A549 (cell line): ENCODE measurements at regions not wholly inside any gene's neighbourhood (a gene's known extent, or its start where the extent isn't known, plus 50 kb on each side); places are given as distances from the start of the nearest gene placed in this dataset.

Experiments used
- ATAC-seq, 2 experiments: fragments of 200-7000 bp in 1 of 2; fragments of >200 bp in 1 of 2; cut with Nextera tagmentation in 1 of 2; cut with Tn5 transposase in 1 of 2; 3 replicates each; pipeline versions ENCODE4 v1.8.0 to v1.9.1; 2018 to 2020; ENCODE audit warnings: mild to moderate bottlenecking in 1 of 2, moderate library complexity in 1 of 2
- CTCF ChIA-PET: fragments of 300-600 bp; sonication (Branson Sonifier 250); formaldehyde crosslinking; extraction: SDS; loops from one replicate; lab custom pipeline; 2021; ENCODE audit warnings: antibody characterized with exemption, inconsistent platforms; lab: Yijun Ruan, JAX
- POLR2A ChIA-PET: fragments of 350-600 bp; formaldehyde crosslinking; extraction: SDS; loops from one replicate; lab custom pipeline; 2021; ENCODE audit warnings: antibody characterized with exemption, inconsistent platforms; lab: Yijun Ruan, JAX
- DNase-seq, 2 experiments: peaks; one replicate each; pipeline versions ENCODE4 v3.0.0 to v3.0.0-alpha.2; 2011 to 2016; ENCODE audit warnings: low read depth in 1 of 2, low spot score in 1 of 2
- FAIRE-seq: peaks from 2 replicates; lab custom pipeline; 2011; peaks lifted over from hg19 to GRCh38; lab: Jason Lieb, UNC
- H3K27ac ChIP-seq, 2 experiments: fragments of >200 bp; sonication (Bioruptor Twin); formaldehyde crosslinking; 3 replicates each; pipeline ENCODE4 v1.5.1; 2016 to 2017
- H3K4me1 ChIP-seq: fragments of >200 bp; sonication (Bioruptor Twin); formaldehyde crosslinking; 3 replicates; pipeline ENCODE4 v1.6.1; 2016
- H3K4me2 ChIP-seq: fragments of >200 bp; sonication (Bioruptor Twin); formaldehyde crosslinking; 3 replicates; pipeline ENCODE4 v1.6.1; 2016
- H3K4me3 ChIP-seq: fragments of >200 bp; sonication (Bioruptor Twin); formaldehyde crosslinking; 3 replicates; pipeline ENCODE4 v1.5.1; 2016
- H3K9me3 ChIP-seq: fragments of >200 bp; sonication (Bioruptor Twin); formaldehyde crosslinking; 3 replicates; pipeline ENCODE4 v1.6.1; 2016
- BHLHE40 ChIP-seq: IDR thresholded peaks from 2 replicates; pipeline ENCODE4 v1.6.1; 2012; ENCODE audit warnings: low read depth, low read length, inconsistent platforms
- CBX2 ChIP-seq: fragments of 200-600 bp; sonication (generic); IDR thresholded peaks from 2 replicates; pipeline ENCODE4 v1.6.1; 2016; ENCODE audit warnings: low read depth, mild to moderate bottlenecking, borderline replicate concordance
- CEBPB ChIP-seq, 2 experiments: fragments of >200 bp in 1 of 2; sonication (Bioruptor Twin) in 1 of 2; formaldehyde crosslinking in 1 of 2; IDR thresholded peaks; 2 replicates each; pipeline ENCODE4 v1.6.1; 2012 to 2016
- CHD2 ChIP-seq: fragments of 150-350 bp; IDR thresholded peaks from 2 replicates; pipeline ENCODE4 v1.6.1; 2014; ENCODE audit warnings: low read length; ENCODE audit not compliant: partially characterized antibody
- EHMT2 ChIP-seq: fragments of 200-600 bp; sonication (generic); IDR thresholded peaks from 2 replicates; pipeline ENCODE4 v1.6.1; 2016; ENCODE audit warnings: antibody characterized with exemption, low read depth, mild to moderate bottlenecking, moderate library complexity
- EP300 ChIP-seq, 2 experiments: fragments of >200 bp; sonication (Bioruptor Twin); formaldehyde crosslinking; IDR thresholded peaks; 2 replicates in 1 of 2; 3 replicates in 1 of 2; pipeline ENCODE4 v1.6.1; 2016 to 2017
- FOXS1 ChIP-seq: fragments of 250-450 bp; sonication (Bioruptor Pico); IDR thresholded peaks from 2 replicates; pipeline ENCODE4 v1.5.0; 2020; ENCODE audit warnings: mild to moderate bottlenecking, moderate library complexity
- HES2 ChIP-seq: fragments of >200 bp; sonication (Bioruptor Twin); formaldehyde crosslinking; IDR thresholded peaks from 2 replicates; pipeline ENCODE4 v1.6.1; 2016
- HEYL ChIP-seq: fragments of 250-450 bp; sonication (Bioruptor Pico); IDR thresholded peaks from 2 replicates; pipeline ENCODE4 v1.8.0; 2021; ENCODE audit warnings: mild to moderate bottlenecking, moderate library complexity
- JUNB ChIP-seq: fragments of >200 bp; sonication (Bioruptor Twin); formaldehyde crosslinking; IDR thresholded peaks from 2 replicates; pipeline ENCODE4 v1.6.1; 2016
- KDM1A ChIP-seq: fragments of 200-600 bp; sonication (generic); IDR thresholded peaks from 2 replicates; pipeline ENCODE4 v1.6.1; 2016; ENCODE audit warnings: low read depth, mild to moderate bottlenecking
- KDM5A ChIP-seq: fragments of 200-600 bp; sonication (generic); IDR thresholded peaks from 2 replicates; pipeline ENCODE4 v1.6.1; 2016; ENCODE audit warnings: antibody characterized with exemption, mild to moderate bottlenecking
- MAFK ChIP-seq: fragments of 450-650 bp; IDR thresholded peaks from 2 replicates; pipeline ENCODE4 v1.6.1; 2014; ENCODE audit not compliant: partially characterized antibody
- MAX ChIP-seq: IDR thresholded peaks from 2 replicates; pipeline ENCODE4 v1.6.1; 2012
- NFE2L2 ChIP-seq: fragments of 150-350 bp; conservative IDR thresholded peaks from 2 replicates; pipeline ENCODE4 v1.6.1; 2014; ENCODE audit warnings: low read length
- NR3C1 ChIP-seq: fragments of >200 bp; sonication (Bioruptor Twin); formaldehyde crosslinking; IDR thresholded peaks from 3 replicates; pipeline ENCODE4 v1.6.1; 2017
- PBX3 ChIP-seq: IDR thresholded peaks from 2 replicates; pipeline ENCODE4 v1.6.1; 2012
- PHF8 ChIP-seq: fragments of 200-600 bp; sonication (generic); IDR thresholded peaks from 2 replicates; pipeline ENCODE4 v1.6.1; 2016; ENCODE audit warnings: low read depth, mild to moderate bottlenecking, antibody characterized with exemption, moderate library complexity, borderline replicate concordance
- POLR2AphosphoS2 ChIP-seq: conservative IDR thresholded peaks from 2 replicates; pipeline ENCODE4 v1.6.1; 2012; ENCODE audit warnings: low read length, improper control_type of control experiment, inconsistent platforms
- RARB ChIP-seq: fragments of 250-450 bp; sonication (Bioruptor Pico); IDR thresholded peaks from 2 replicates; pipeline ENCODE4 v1.8.0; 2021; ENCODE audit warnings: mild to moderate bottlenecking, moderate library complexity
- RFX5 ChIP-seq: fragments of 450-650 bp; IDR thresholded peaks from 2 replicates; pipeline ENCODE4 v1.7.1; 2014; ENCODE audit warnings: antibody characterized with exemption, mild to moderate bottlenecking, moderate library complexity
- TP53 ChIP-seq: fragments of 250-450 bp; sonication (Bioruptor Pico); IDR thresholded peaks from 2 replicates; pipeline ENCODE4 v1.5.0; 2021; ENCODE audit warnings: mild to moderate bottlenecking, moderate library complexity
- USF2 ChIP-seq: fragments of 450-650 bp; IDR thresholded peaks from 2 replicates; pipeline ENCODE4 v1.6.1; 2014; ENCODE audit warnings: antibody characterized with exemption
- WGBS: methylation state at CpG from one replicate; pipeline ENCODE4 v1.1.6; 2017; ENCODE audit errors: missing lambda C conversion rate; 5-methylcytosine and 5-hydroxymethylcytosine counted together
- TF ChIP-seq, protein P1 (sequence below): fragments of 150-350 bp; IDR thresholded peaks from 2 replicates; pipeline ENCODE4 v1.6.1; 2014; ENCODE audit warnings: low read depth, mild to moderate bottlenecking, low read length
- TF ChIP-seq, protein P2 (sequence below): fragments of >200 bp; sonication (Bioruptor Twin); formaldehyde crosslinking; IDR thresholded peaks from 3 replicates; pipeline ENCODE4 v1.5.1; 2016
- TF ChIP-seq, protein P3 (sequence below): IDR thresholded peaks from 2 replicates; pipeline ENCODE4 v1.6.1; 2012; ENCODE audit warnings: low read depth, borderline replicate concordance
- TF ChIP-seq, protein P4 (sequence below): fragments of 250-450 bp; sonication (Bioruptor Pico); IDR thresholded peaks from 2 replicates; pipeline ENCODE4 v1.5.0; 2020; ENCODE audit warnings: low read depth, mild to moderate bottlenecking, moderate library complexity

DNA sequence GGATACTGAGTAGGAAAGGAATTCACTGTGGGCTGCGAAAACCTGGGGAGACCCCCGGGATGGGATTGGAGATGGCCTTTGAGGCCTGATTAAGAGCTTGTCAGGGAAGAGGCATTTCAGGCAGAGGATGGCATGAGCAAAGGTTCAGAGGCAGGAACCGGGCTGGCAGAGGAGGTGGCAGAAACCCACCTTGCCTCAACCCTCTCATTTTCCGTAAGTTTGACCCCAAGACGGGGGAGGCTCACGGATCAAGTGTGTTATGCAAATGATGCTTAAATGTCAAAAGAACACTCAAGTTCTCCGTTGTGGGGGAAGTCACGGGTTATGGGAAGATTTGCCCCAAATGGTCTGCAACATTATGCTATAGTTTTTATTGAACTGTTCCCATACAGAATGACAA, 88.3 kb downstream of the MYCN start:
- TF ChIP-seq KDM5A (no peak), POLR2AphosphoS2 (no peak), PBX3 (no peak), USF2 (no peak), RFX5 (no peak), JUNB (no peak), KDM1A (no peak), NR3C1 (no peak), FOXS1 (CRISPR knock-in tag) (no peak), EHMT2 (no peak), NFE2L2 (no peak), CEBPB (IDR thresholded peaks at IDR 0.05) (no peak), CHD2 (no peak), CBX2 (no peak), RARB (CRISPR knock-in tag) (no peak), HEYL (CRISPR knock-in tag) (no peak), MAFK (no peak)
- TF ChIP-seq, protein P1, sequence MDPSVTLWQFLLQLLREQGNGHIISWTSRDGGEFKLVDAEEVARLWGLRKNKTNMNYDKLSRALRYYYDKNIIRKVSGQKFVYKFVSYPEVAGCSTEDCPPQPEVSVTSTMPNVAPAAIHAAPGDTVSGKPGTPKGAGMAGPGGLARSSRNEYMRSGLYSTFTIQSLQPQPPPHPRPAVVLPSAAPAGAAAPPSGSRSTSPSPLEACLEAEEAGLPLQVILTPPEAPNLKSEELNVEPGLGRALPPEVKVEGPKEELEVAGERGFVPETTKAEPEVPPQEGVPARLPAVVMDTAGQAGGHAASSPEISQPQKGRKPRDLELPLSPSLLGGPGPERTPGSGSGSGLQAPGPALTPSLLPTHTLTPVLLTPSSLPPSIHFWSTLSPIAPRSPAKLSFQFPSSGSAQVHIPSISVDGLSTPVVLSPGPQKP = no peak
- TF ChIP-seq, protein P2, sequence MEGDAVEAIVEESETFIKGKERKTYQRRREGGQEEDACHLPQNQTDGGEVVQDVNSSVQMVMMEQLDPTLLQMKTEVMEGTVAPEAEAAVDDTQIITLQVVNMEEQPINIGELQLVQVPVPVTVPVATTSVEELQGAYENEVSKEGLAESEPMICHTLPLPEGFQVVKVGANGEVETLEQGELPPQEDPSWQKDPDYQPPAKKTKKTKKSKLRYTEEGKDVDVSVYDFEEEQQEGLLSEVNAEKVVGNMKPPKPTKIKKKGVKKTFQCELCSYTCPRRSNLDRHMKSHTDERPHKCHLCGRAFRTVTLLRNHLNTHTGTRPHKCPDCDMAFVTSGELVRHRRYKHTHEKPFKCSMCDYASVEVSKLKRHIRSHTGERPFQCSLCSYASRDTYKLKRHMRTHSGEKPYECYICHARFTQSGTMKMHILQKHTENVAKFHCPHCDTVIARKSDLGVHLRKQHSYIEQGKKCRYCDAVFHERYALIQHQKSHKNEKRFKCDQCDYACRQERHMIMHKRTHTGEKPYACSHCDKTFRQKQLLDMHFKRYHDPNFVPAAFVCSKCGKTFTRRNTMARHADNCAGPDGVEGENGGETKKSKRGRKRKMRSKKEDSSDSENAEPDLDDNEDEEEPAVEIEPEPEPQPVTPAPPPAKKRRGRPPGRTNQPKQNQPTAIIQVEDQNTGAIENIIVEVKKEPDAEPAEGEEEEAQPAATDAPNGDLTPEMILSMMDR = no peak
- TF ChIP-seq, protein P3, sequence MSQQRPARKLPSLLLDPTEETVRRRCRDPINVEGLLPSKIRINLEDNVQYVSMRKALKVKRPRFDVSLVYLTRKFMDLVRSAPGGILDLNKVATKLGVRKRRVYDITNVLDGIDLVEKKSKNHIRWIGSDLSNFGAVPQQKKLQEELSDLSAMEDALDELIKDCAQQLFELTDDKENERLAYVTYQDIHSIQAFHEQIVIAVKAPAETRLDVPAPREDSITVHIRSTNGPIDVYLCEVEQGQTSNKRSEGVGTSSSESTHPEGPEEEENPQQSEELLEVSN = no peak
- CTCF ChIA-PET = interaction anchor here (0.7 kb wide), 1 partner anchor 590 kb away, joined by 3 read pairs; no protein-coding TSS in a partner anchor

GRCh38 chr2:16026816-16027501, 86.6 kb downstream of the MYCN start:
- Histone ChIP-seq H3K4me3 (no peak overlapping the region), H3K4me2 (no peak overlapping the region), H3K27ac (no peak overlapping the region), H3K9me3 (no peaks in the 10 kb centered on the region), H3K4me1 (no peaks in the 10 kb centered on the region)
- 39% methylated on average over 8 of the region's 8 CpGs for WGBS
- ChIA-PET POLR2A (no interaction called here), CTCF (no interaction called here)
- FAIRE-seq (no peak), DNase-seq (no peak), ATAC-seq (no peak; a peak in 1 of 6 replicates)
- TF ChIP-seq TP53 (CRISPR knock-in tag) (no peak), USF2 (no peak), MAX (no peak), NR3C1 (no peak), BHLHE40 (no peak), PHF8 (no peak), HEYL (CRISPR knock-in tag) (no peak), HES2 (no peak), MAFK (no peak), EP300 (IDR thresholded peaks at IDR 0.05) (no peak)
- TF ChIP-seq, protein P4, sequence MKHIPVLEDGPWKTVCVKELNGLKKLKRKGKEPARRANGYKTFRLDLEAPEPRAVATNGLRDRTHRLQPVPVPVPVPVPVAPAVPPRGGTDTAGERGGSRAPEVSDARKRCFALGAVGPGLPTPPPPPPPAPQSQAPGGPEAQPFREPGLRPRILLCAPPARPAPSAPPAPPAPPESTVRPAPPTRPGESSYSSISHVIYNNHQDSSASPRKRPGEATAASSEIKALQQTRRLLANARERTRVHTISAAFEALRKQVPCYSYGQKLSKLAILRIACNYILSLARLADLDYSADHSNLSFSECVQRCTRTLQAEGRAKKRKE = no peak
- TF ChIP-seq, protein P2 = no peak

More for the DNA sequence above, 88.3 kb downstream of the MYCN start:
- DNase-seq = no peak
- ATAC-seq = no peak
- 57% methylated on average over 8 of the region's 8 CpGs for WGBS
- no peak overlapping the region for H3K4me2 ChIP-seq
- no peak overlapping the region for H3K27ac ChIP-seq
- no peaks in the 10 kb centered on the region for H3K4me1 ChIP-seq
- POLR2A ChIA-PET = no interaction called here
- H3K4me3 ChIP-seq = no peak overlapping the region
- no peaks in the 10 kb centered on the region; the same call in 2 of the 3 replicates for H3K9me3 ChIP-seq
- no peak for FAIRE-seq
